ENCODE measurements at regions not wholly inside any gene's neighbourhood (a gene's known extent, or its start where the extent isn't known, plus 50 kb on each side); places are given as distances from the start of the nearest gene placed in this dataset.
A peak's percentile ranks its signal among the peaks of the same experiment; 100 is the strongest.
"Not testable (repeated sequence)": the region's sequence is repeated elsewhere in the genome, so short reads cannot be mapped to it uniquely, and the experiment has no call there.

DNA sequence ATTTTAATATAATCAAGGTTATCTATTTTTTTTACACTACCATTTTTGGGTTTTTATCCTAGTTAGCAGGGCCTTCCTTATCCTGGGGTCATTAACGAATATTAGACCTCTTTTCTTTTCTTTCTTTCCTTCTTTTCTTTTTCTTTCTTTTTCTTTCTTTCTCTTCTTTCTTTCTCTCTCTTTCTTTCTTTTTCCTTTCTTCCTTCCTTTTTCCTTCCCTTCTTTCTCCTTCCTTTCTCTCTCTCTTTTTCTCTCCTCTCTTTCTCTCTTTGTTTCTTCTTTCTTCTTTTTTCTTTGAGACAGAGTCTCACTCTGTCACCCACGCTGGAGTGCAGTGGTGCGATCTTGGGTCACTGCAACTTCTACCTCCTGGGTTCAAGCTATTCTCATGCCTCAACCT, 120.4 kb upstream of the PDE7B start:
- Mint-ChIP-seq H3K27ac (no peak overlapping the region), H3K4me1 (no peaks in the 10 kb centered on the region), H3K36me3 (peaks cover 0 to 6% of the 10 kb centered on the region in 2 donors), H3K27me3 (peaks cover 0 to 6% of the 10 kb centered on the region in 2 donors), H3K9me3 (peaks cover 7 to 10% of the 10 kb centered on the region in 2 donors), H3K4me3 (no peak overlapping the region)
- DNase-seq (no peak), ATAC-seq (replicated peaks) (no peak)

DNA sequence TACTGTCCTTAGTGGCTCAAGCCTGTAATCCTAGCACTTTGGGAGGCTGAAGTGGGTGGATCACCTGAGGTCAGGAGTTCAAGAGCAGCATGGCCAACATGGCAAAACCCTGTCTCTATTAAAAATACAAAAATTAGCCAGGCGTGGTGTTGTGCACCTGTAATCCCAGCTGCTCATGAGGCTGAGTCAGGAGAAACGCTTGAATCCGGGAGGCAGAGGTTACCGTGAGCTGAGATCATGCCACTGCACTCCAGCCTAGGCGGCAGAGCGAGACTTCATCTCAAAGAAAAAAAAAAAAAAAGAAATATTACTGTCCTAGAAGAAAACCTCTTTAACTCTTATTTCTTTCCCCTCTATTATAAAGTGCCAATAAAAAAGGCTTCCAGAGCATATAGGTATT, 115.2 kb upstream of the PDE7B start:
- not testable (repeated sequence) for H3K4me1 Mint-ChIP-seq; H3K27ac Mint-ChIP-seq; ATAC-seq (replicated peaks); H3K36me3 Mint-ChIP-seq; DNase-seq; H3K4me3 Mint-ChIP-seq; H3K27me3 Mint-ChIP-seq; H3K9me3 Mint-ChIP-seq

DNA sequence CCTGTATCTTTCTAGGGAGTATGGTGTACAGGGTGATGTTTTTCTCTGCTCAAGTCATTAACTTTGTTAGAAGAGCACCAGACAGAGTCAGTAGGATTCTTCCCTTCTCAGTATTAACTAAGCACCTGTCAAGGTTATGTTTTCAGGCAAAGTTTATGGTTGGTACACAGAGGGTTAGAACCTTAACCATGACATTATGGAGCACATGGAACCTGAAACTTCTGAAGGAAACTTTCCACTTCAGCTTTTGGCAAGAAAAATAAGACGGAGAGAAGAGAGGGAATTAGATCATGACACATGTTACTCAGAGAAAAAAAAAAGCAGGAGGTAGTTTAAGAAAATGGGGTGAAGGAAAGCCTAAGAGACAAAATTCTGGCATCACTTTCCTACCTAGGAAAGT, 112.9 kb upstream of the PDE7B start:
- H3K27ac Mint-ChIP-seq: peak overlapping the region; percentile 6
- DNase-seq (no peak), ATAC-seq (replicated peaks) (no peak)
- no peak overlapping the region for H3K4me3 Mint-ChIP-seq
- peaks cover 3 to 5% of the 10 kb centered on the region in 2 donors for H3K4me1 Mint-ChIP-seq
- peaks cover 0 to 2% of the 10 kb centered on the region in 2 donors for H3K36me3 Mint-ChIP-seq
- H3K27me3 Mint-ChIP-seq: peaks cover 0 to 9% of the 10 kb centered on the region in 2 donors
- H3K9me3 Mint-ChIP-seq: peaks cover 4% of the 10 kb centered on the region in 2 donors

DNA sequence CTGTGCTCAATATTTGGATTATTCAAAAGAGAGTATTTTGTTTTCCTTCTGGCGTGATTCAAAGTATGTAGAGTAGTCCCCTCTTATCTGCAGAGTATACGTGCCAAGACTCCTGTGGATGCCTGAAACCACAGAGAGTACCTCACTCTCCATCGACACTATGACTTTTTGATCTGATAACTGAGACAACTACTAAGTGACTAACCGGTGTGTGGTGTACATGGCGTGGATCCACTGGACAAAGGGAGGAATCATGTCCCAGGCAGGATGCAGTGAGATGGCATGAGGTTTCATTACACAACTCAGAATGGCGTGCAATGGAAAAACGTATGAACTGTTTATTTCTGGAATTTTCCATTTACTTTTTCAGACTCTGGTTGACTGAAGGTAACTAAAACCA, 112.2 kb upstream of the PDE7B start:
- DNase-seq (no peak), ATAC-seq (replicated peaks) (no peak)
- Mint-ChIP-seq H3K36me3 (peaks cover 0 to 2% of the 10 kb centered on the region in 2 donors), H3K27ac (no peak overlapping the region), H3K4me1 (peaks cover 3 to 5% of the 10 kb centered on the region in 2 donors), H3K4me3 (no peak overlapping the region), H3K9me3 (peaks cover 4% of the 10 kb centered on the region in 2 donors), H3K27me3 (peaks cover 0 to 4% of the 10 kb centered on the region in 2 donors)

DNA sequence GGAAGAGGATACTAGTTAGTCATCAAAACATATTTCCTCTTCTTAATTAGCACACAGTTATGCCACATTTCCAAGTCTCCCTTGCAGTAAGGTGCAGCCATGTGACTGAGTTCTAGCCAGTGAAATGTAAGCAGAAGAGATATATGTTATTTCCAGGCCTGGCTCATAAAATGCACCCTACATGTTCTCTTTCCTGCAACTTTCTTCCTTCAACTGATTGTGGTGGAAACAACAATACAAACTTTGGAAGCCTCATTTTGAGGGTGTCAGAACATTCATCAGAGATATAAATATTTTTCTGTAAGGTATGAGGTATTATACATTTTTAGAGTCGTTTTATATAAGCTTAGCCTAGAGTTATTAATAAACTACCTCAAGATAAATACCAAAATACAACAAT, 110.9 kb upstream of the PDE7B start:
- DNase-seq: no peak
- peaks cover 0 to 4% of the 10 kb centered on the region in 2 donors for H3K27me3 Mint-ChIP-seq
- H3K4me1 Mint-ChIP-seq: peaks cover 3 to 5% of the 10 kb centered on the region in 2 donors
- ATAC-seq (replicated peaks): no peak
- peaks cover 4% of the 10 kb centered on the region in 2 donors for H3K9me3 Mint-ChIP-seq
- H3K4me3 Mint-ChIP-seq: no peak overlapping the region
- no peak overlapping the region for H3K27ac Mint-ChIP-seq
- H3K36me3 Mint-ChIP-seq: peaks cover 0 to 2% of the 10 kb centered on the region in 2 donors

DNA sequence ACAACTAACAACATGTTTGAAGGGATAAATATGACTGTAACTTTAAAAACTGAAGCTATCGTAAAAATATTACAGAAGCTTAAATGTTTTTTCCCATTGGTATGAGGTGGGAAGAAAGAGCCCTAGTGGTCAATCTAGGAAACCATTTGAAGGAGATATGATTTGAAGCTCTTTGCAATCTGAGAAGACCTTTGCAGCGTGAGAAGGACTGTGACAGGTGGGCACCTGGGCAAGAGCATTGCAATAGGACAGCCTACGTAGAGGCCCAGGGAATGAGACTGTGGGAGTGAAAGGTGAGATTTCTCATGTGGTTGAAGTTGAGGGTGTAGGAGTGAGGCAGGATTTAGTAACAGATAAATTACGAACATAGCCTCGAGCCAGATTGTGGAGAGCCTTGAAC, 108.0 kb upstream of the PDE7B start:
- H3K4me3 Mint-ChIP-seq: no peak overlapping the region
- peaks cover 0 to 4% of the 10 kb centered on the region in 2 donors for H3K9me3 Mint-ChIP-seq
- no peak for ATAC-seq (replicated peaks)
- no peak overlapping the region for H3K27ac Mint-ChIP-seq
- no peaks in the 10 kb centered on the region for H3K36me3 Mint-ChIP-seq
- peaks cover 0 to 4% of the 10 kb centered on the region in 2 donors for H3K27me3 Mint-ChIP-seq
- no peak for DNase-seq
- peaks cover 3 to 5% of the 10 kb centered on the region in 2 donors for H3K4me1 Mint-ChIP-seq

DNA sequence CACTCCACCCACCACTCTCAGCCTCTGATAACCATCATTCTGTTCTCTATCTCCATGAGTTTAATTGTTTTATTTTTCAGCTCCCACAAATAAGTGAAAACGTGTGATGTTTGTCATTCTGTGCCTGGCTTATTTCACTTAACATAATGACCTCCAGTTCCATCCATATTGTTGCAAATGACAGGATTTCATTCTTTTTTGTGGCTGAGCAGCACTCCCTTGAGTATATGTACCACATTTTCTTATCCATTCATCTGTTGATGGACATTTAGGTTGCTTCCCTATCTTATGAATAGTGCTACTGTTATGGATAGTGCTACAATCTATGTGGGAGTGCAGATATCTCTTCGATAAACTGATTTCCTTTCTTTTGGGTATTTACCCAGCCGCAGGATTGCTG, 103.3 kb upstream of the PDE7B start:
- DNase-seq (no peak), ATAC-seq (replicated peaks) (no peak)
- Mint-ChIP-seq H3K4me3 (no peak overlapping the region), H3K27me3 (peaks cover 6% of the 10 kb centered on the region in 2 donors), H3K4me1 (no peaks in the 10 kb centered on the region), H3K27ac (no peak overlapping the region), H3K36me3 (no peaks in the 10 kb centered on the region), H3K9me3 (no peaks in the 10 kb centered on the region)

DNA sequence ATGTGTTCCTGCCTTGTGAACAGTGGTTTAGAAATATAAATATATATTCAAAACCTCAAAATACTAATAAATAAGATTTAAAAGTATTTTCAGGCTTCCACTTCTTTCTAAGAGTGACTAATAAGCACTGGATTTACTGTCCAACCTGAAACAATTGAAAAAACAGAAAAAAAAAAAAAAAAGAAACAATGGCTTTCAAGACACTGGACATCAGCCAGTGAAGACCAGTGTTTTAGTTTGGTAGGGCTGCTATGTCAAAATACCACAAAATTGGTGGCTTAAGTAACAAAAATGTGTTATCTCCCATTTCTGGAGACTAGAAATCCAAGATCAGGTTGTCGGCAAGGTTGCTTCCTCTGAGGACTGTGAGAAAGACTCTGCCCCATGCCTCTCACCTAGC, 101.4 kb upstream of the PDE7B start:
- peaks cover 6% of the 10 kb centered on the region in 2 donors for H3K27me3 Mint-ChIP-seq
- no peak overlapping the region for H3K4me3 Mint-ChIP-seq
- H3K9me3 Mint-ChIP-seq: no peaks in the 10 kb centered on the region
- DNase-seq (no peak), ATAC-seq (replicated peaks) (no peak)
- H3K36me3 Mint-ChIP-seq: no peaks in the 10 kb centered on the region
- no peak overlapping the region for H3K27ac Mint-ChIP-seq
- H3K4me1 Mint-ChIP-seq: no peaks in the 10 kb centered on the region

DNA sequence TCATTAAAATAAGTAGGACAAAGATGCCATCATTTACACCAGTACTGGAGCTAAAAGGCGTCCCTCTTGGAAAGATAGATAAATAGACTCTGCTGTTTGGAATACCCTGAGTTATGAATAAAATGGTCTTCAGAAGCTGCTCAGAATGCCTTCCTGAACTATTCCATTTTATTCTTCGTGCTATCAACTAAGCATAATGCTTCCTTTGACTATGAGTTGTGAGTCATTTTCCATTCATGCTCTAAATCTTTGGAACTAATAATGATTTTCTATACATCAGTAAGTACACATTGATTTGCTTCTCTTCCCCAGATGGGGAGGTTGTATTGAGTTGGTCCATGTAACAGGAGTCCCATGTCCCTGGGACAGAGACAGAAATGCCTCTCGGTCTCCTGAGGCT, 98.3 kb upstream of the PDE7B start:
- ATAC-seq (replicated peaks): no peak
- Mint-ChIP-seq H3K4me1 (no peaks in the 10 kb centered on the region), H3K9me3 (no peaks in the 10 kb centered on the region), H3K27me3 (peaks cover 6% of the 10 kb centered on the region in 2 donors), H3K4me3 (no peak overlapping the region), H3K36me3 (no peaks in the 10 kb centered on the region), H3K27ac (no peak overlapping the region)
- no peak for DNase-seq

DNA sequence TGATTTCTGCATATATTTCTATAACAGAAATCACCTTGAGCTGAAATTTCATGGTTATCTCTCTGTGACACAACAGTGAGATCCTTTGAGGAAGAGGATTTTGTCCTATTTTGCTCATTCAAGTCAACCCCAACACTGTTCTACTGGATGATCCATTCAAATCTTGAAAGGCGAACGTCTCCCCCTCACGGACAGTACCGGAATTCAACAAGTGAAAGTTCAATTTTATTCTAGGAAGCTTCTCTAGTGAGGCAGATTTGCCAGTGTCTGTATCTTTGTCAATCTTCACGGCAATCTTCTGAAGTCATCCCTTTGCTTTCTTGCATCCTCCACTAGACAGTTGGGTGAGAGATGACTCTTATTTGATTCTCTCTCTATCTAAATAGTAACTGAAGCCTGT, 91.7 kb upstream of the PDE7B start:
- Mint-ChIP-seq H3K4me1 (no peaks in the 10 kb centered on the region), H3K9me3 (peaks cover 10 to 14% of the 10 kb centered on the region in 2 donors), H3K27ac (no peak overlapping the region), H3K4me3 (no peak overlapping the region), H3K36me3 (peaks cover 4 to 7% of the 10 kb centered on the region in 2 donors), H3K27me3 (peaks cover 0 to 3% of the 10 kb centered on the region in 2 donors)
- DNase-seq (no peak), ATAC-seq (replicated peaks) (no peak)

DNA sequence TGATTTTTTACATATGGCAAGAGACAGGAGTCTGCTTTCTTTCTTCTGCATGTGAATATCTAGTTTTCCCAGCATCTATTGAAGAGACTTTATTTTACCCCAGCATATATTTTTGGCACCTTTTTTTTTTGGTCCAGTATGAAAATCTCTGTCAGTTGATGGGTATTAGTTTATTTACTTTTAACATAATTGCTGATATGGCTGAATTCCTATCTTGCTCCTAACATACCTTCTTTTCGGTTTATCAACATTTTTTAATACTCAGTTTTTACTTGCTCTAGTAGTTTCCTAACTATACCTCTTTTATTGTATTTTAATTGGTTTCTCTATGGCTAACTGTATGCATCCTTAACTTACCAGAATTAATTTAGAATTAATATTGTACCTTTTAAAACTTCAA, 77.5 kb upstream of the PDE7B start:
- H3K9me3 Mint-ChIP-seq: peaks cover 0 to 2% of the 10 kb centered on the region in 2 donors
- no peak overlapping the region for H3K4me3 Mint-ChIP-seq
- H3K27me3 Mint-ChIP-seq: peaks cover 5 to 6% of the 10 kb centered on the region in 2 donors
- no peak overlapping the region for H3K27ac Mint-ChIP-seq
- no peak for ATAC-seq (replicated peaks)
- H3K36me3 Mint-ChIP-seq: no peaks in the 10 kb centered on the region
- H3K4me1 Mint-ChIP-seq: no peaks in the 10 kb centered on the region
- no peak for DNase-seq

DNA sequence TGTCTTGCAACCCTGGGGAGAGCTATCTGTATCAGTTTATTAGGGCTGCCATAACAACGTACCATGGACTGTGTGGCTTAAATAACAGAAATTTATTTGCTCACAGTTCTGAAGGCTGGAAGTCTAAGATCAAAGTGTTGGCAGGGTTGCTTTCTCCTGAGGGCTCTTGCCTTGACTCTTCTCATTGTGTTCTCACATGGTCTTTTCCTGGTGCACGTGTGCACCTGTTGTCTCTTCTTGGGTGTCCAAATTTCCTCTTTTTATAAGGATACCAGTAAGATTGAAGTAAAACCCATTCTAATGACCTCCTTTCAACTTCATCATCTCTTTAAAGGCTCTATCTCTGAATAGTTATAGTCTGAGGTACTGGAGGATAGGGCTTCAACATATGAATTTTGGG, 72.3 kb upstream of the PDE7B start:
- ATAC-seq (replicated peaks) (no peak), DNase-seq (no peak)
- Mint-ChIP-seq H3K4me3 (no peak overlapping the region), H3K36me3 (no peaks in the 10 kb centered on the region), H3K4me1 (peaks cover 6 to 13% of the 10 kb centered on the region in 2 donors), H3K27ac (no peak overlapping the region), H3K27me3 (peaks cover 7 to 16% of the 10 kb centered on the region in 2 donors), H3K9me3 (no peaks in the 10 kb centered on the region)

DNA sequence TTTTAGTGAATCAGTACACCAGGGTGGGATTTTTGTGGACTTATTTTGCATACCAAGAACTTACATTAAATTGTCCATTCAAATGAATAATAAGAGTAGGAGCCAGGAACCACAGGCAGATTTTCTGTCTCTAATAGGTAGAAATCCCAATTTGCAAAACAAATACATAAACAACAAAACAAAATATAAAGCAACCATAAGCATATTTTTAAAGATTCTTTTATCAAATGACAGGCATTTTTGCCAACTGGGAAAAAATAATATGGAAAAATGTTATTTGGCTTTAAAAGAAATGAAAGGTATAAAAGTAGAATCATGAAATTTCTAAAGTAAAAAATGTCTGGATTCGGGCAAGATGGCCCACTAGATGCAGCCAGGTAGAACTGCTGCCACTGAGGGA, 71.2 kb upstream of the PDE7B start:
- Mint-ChIP-seq H3K4me1 (peaks cover 6 to 13% of the 10 kb centered on the region in 2 donors), H3K36me3 (no peaks in the 10 kb centered on the region), H3K27ac (no peak overlapping the region), H3K4me3 (no peak overlapping the region), H3K27me3 (peaks cover 7 to 17% of the 10 kb centered on the region in 2 donors), H3K9me3 (no peaks in the 10 kb centered on the region)
- ATAC-seq (replicated peaks) (no peak), DNase-seq (no peak)

DNA sequence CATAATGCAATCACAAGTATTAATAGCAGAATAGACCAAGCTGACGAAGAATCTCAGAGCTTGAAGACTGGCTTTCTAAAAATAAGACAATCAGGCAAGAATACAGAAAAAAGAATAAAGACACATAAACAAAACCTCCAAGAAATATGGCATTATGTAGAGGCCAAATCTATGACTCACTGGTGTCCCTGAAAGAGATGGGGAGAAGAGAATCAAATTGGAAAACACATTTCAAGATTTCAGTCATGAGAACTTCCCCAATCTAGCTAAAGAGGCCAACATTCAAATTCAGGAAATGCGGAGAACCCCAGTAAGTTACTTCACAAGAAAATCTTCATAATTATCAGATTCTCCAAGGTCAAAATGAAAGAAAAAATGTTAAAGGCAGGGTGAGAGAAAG, 69.0 kb upstream of the PDE7B start:
- H3K27ac Mint-ChIP-seq: peak overlapping the region; percentile 31
- peaks cover 6 to 13% of the 10 kb centered on the region in 2 donors for H3K4me1 Mint-ChIP-seq
- peaks cover 7 to 17% of the 10 kb centered on the region in 2 donors for H3K27me3 Mint-ChIP-seq
- no peak overlapping the region for H3K4me3 Mint-ChIP-seq
- H3K9me3 Mint-ChIP-seq: no peaks in the 10 kb centered on the region
- H3K36me3 Mint-ChIP-seq: no peaks in the 10 kb centered on the region
- ATAC-seq (replicated peaks) (peak; percentile 50 to 73), DNase-seq (no peak)

DNA sequence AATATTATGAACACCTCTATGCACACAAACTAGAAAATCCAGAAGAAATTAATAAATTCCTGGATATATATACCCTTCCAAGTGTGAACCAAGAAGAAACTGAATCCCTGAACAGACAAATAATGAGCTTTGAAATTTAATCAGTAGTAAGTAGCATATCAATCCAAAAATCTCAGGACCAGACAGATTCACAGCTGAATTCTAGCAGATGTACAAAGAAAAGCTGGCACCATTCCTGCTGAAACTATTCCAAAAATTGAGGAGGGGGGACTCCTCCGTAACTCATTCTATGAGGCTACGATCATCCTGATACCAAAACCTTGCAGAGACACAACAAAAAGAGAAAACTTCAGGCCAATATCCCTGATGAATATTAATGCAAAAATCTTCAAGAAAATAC, 67.0 kb upstream of the PDE7B start:
- no peak for ATAC-seq (replicated peaks)
- Mint-ChIP-seq H3K4me3 (no peak overlapping the region), H3K27me3 (peaks cover 2 to 10% of the 10 kb centered on the region in 2 donors), H3K9me3 (no peaks in the 10 kb centered on the region), H3K27ac (no peak overlapping the region), H3K4me1 (peaks cover 6 to 13% of the 10 kb centered on the region in 2 donors), H3K36me3 (no peaks in the 10 kb centered on the region)
- no peak for DNase-seq
